Muscle of leg (tissue), 3 donors: ENCODE measurements at regions not wholly inside any gene's neighbourhood (a gene's known extent, or its start where the extent isn't known, plus 50 kb on each side); places are given as distances from the start of the nearest gene placed in this dataset.

ENCODE experiments used
- DNase-seq: peaks from one replicate; pipeline ENCODE4 v3.0.0; 2013
- H3K27ac ChIP-seq: one replicate; pipeline ENCODE4 v1.5.1; 2013; ENCODE audit warnings: mild to moderate bottlenecking, low read length, control low read depth
- H3K27me3 ChIP-seq: one replicate; pipeline ENCODE4 v1.6.1; 2013; ENCODE audit warnings: low read length; ENCODE audit not compliant: control insufficient read depth, insufficient read depth
- H3K36me3 ChIP-seq: one replicate; pipeline ENCODE4 v1.6.1; 2013; ENCODE audit warnings: low read length; ENCODE audit not compliant: control insufficient read depth, insufficient read depth
- H3K4me1 ChIP-seq: one replicate; pipeline ENCODE4 v1.6.1; 2013; ENCODE audit warnings: low read length; ENCODE audit not compliant: control insufficient read depth, insufficient read depth
- H3K4me3 ChIP-seq: one replicate; pipeline ENCODE4 v1.5.1; 2013; ENCODE audit warnings: low read length, control low read depth
- H3K9me3 ChIP-seq: replicated peaks from 2 replicates; pipeline ENCODE4 v1.6.1; 2013; ENCODE audit warnings: low read depth, low read length; ENCODE audit not compliant: control insufficient read depth
- WGBS: methylation state at CpG from one replicate; pipeline ENCODE4 v1.1.5; 2013; ENCODE audit warnings: missing lambda C conversion rate; ENCODE audit not compliant: insufficient coverage; 5-methylcytosine and 5-hydroxymethylcytosine counted together

DNA sequence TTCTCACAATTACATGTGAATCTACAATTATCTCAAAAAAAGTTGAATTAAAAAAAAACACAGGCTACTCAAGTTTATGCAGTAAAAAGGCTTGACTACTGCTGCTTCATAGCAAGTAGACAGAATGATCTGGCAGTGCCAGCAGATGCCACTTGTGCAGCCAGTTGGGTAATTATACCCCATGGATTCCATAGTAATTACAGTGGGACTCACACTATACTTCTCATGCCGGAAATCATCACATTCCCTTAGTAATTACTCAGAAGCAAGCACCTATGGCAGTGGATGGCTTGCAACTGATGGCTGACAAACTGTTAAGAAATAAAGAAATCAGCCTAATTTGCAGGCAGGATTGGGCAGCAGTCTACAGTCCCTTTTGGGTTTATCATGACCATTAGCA, 463.2 kb upstream of the KLF4 start:
- Histone ChIP-seq H3K36me3 (no peaks in the 10 kb centered on the region), H3K4me1 (no peaks in the 10 kb centered on the region), H3K9me3 (no peaks in the 10 kb centered on the region), H3K4me3 (no peak overlapping the region), H3K27me3 (no peaks in the 10 kb centered on the region), H3K27ac (no peak overlapping the region)
- WGBS, result no CpG with 5 or more reads among the region's 1 CpG
- DNase-seq, result no peak

DNA sequence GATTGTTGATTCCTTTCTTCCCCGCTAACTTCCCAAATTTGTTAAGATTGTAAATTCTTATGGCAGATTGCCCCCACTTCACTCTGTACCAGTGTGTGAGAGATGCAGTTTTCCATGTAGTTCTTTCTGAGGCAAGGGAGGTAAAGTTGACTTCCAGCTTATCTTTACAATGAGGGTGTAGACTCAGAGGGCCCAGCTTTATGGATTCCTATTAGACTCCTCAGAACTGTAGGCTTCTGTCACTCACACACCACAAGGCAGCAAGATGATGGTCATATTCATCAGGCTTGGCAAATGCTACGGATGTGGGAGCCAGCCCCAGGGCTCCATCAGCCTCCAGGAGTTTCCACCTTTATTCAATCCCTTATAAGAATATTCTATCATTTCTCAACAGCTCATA, 461.9 kb upstream of the KLF4 start:
- no peaks in the 10 kb centered on the region for H3K36me3 ChIP-seq
- H3K4me1 ChIP-seq, result no peaks in the 10 kb centered on the region
- DNase-seq, result no peak
- no peaks in the 10 kb centered on the region for H3K9me3 ChIP-seq
- WGBS, result no CpG with 5 or more reads among the region's 2 CpGs
- H3K27ac ChIP-seq, result no peak overlapping the region
- no peak overlapping the region for H3K4me3 ChIP-seq
- H3K27me3 ChIP-seq, result no peaks in the 10 kb centered on the region

DNA sequence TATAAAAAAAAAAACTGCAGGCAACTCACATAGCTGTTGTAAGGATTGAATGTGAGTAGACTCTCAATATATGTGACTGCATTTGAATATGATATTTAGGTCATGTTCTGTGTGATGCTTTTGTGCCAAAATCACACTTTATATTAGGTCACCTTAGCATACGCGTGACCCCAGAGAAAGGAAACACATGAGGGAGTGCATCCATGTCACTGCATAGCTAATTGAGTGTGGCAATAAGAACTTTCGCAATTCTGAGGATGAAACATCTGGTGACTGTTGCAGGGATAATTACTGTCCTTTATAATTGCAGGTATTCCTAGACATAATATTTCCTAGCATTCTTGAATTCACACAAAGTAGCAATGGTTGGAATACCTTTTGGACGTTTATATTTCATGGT, 459.5 kb upstream of the KLF4 start:
- no CpG with 5 or more reads among the region's 4 CpGs for WGBS
- H3K36me3 ChIP-seq, result no peaks in the 10 kb centered on the region

DNA sequence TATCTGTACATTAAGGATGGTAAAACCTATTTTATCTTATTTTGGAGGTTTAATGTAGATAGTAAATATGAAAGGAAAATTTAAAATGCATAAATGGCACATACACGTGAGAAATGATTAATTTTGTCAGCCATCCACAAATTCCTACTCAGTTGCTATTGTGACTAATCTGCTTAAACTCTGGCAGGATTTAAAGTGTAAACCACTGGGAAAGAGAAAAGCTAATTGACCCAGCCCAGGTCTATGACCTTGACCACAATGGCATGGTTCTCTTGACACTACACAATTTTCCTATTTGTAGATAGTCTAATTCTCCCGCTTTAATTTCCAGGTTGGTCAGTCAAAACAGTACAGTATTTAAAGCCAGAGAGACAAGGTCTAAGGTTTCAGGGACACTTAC, 459.0 kb upstream of the KLF4 start:
- H3K36me3 ChIP-seq, result no peaks in the 10 kb centered on the region
- H3K27me3 ChIP-seq, result no peaks in the 10 kb centered on the region
- no peaks in the 10 kb centered on the region for H3K4me1 ChIP-seq
- H3K27ac ChIP-seq, result no peak overlapping the region
- WGBS, result no CpG with 5 or more reads among the region's 2 CpGs
- H3K9me3 ChIP-seq, result no peaks in the 10 kb centered on the region
- no peak overlapping the region for H3K4me3 ChIP-seq
- DNase-seq, result no peak

More for the DNA sequence above, 459.5 kb upstream of the KLF4 start:
- no peaks in the 10 kb centered on the region for H3K27me3 ChIP-seq
- no peak overlapping the region for H3K27ac ChIP-seq
- DNase-seq, result no peak
- no peak overlapping the region for H3K4me3 ChIP-seq
- H3K4me1 ChIP-seq, result no peaks in the 10 kb centered on the region
- H3K9me3 ChIP-seq, result no peaks in the 10 kb centered on the region

DNA sequence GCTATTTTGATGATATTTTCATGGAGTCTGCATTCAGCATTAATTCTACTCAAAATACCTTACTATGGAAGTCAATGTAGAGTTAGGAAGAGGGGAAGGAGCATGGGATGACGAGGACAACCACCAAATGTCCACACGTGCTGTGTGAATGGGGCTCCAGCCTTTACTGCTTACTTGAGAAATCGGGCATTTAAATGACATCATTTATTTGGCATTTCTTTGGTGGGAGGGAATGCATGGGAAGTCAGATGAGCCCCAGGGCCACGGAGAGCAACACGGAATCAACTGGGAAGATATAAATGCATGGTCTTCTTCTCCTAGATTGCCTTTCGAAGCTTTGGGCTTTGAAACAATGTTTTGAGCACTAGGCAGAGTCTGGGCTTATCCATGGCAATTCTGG, 458.5 kb upstream of the KLF4 start:
- Histone ChIP-seq H3K4me3 (no peak overlapping the region), H3K4me1 (no peaks in the 10 kb centered on the region), H3K27me3 (no peaks in the 10 kb centered on the region), H3K27ac (no peak overlapping the region), H3K9me3 (no peaks in the 10 kb centered on the region), H3K36me3 (no peaks in the 10 kb centered on the region)
- no peak for DNase-seq
- 91% methylated on average over 5 of the region's 6 CpGs for WGBS

DNA sequence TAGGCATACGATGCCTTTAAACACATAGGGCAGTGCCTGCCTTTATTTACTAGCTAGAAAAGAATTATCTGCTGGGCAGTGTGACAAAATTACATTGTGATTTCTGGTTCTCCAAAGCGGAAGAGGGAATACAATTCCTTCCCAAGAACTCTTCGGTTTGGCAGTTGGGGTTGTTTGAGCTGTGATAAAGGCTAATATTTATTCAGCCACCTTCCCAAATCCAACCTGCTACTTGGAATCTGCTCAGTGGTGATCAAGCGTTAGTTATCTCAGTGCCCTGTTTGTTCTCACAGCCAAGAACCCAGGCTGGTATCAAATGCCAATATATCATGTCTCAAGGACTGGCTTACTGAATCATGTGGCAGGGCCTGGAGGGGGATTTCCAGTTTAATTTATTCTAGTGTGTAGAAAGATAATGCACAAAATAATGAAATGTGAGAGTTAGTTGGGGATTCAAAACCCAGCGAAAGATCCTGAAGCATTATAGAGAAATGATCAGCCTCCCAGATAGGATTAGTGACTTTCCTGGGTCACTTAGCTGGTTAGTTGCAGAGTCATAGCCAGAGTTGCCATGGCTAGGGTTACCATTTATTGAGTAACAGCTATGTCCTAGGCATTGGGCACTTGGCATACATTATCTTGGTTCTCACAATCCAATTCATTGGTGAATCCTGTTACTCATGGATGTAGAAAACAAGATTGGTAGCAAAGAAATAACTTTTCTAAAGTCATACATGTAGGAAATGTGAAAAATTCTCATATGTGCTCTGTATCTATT, 457.0 kb upstream of the KLF4 start:
- no peaks in the 10 kb centered on the region for H3K9me3 ChIP-seq
- no peak overlapping the region for H3K4me3 ChIP-seq
- H3K27ac ChIP-seq, result no peak overlapping the region
- H3K4me1 ChIP-seq, result no peaks in the 10 kb centered on the region
- DNase-seq, result no peak
- no peaks in the 10 kb centered on the region for H3K36me3 ChIP-seq
- no peaks in the 10 kb centered on the region for H3K27me3 ChIP-seq
- WGBS, result 100% methylated on average over 1 of the region's 5 CpGs

DNA sequence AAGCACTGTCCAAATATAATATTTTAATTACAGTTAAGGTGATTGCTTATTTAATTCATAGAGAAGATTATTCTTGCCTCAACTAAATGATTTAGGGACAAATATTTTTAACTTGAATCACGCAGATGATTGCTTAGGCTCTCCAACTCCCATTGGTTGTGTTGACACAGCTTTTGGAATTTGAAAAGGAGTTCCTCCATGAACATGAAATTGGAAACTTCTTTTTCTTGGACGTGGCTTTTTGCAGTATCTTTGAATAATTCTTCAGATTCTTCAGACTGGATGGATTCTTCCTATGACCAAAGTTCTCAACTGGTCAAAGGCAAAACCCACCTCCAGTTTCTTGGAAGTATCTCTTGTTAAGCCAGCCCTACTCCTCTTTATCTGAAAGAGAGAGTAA, 456.4 kb upstream of the KLF4 start:
- WGBS, result 80% methylated on average over 1 of the region's 2 CpGs
- H3K4me1 ChIP-seq, result no peaks in the 10 kb centered on the region
- H3K9me3 ChIP-seq, result no peaks in the 10 kb centered on the region
- H3K27me3 ChIP-seq, result no peaks in the 10 kb centered on the region
- H3K4me3 ChIP-seq, result no peak overlapping the region
- H3K27ac ChIP-seq, result no peak overlapping the region
- no peak for DNase-seq
- no peaks in the 10 kb centered on the region for H3K36me3 ChIP-seq

DNA sequence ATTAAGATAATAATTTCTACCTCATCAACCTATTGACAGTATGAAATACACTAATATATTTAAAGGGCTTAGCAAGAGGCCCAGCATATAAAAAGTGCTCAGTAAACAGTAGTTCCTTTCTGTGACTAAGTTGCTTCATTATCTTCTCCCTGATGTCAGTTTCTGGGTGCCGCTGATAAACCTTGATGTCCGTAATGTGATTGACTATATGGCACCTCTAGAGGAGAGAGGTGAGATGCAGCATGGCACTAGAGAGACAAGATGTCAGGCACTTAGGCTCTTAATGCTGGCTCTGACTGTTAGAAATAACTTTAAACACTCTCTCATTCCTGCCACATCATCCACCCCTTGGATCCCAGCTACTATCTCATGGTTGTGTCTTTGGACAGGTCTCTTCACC, 455.9 kb upstream of the KLF4 start:
- H3K4me1 ChIP-seq, result no peaks in the 10 kb centered on the region
- H3K27me3 ChIP-seq, result no peaks in the 10 kb centered on the region

DNA sequence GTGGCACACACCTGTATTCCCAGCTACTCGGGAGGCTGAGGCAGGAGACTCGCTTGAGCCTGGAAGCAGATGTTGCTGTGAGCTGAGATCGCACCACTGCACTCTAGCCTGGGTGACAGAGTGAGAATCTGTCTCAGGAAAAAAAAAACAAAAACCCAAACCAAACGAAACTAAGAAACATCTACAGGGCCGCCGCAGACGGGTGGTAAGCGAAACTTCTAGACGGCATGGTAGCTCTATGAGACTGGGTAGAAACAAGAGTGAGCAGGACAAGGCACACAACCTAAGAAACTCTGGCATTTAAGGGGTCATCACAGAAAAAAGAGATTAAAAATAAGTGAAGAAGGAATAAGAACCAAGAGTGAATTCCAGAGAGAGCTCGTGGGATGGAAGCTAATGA, 454.8 kb upstream of the KLF4 start:
- no peaks in the 10 kb centered on the region for H3K4me1 ChIP-seq
- 63% methylated on average over 2 of the region's 10 CpGs for WGBS
- no peak for DNase-seq

More for the DNA sequence above, 455.9 kb upstream of the KLF4 start:
- WGBS, result no CpG with 5 or more reads among the region's 2 CpGs
- H3K36me3 ChIP-seq, result no peaks in the 10 kb centered on the region
- H3K27ac ChIP-seq, result no peak overlapping the region
- DNase-seq, result no peak
- H3K9me3 ChIP-seq, result no peaks in the 10 kb centered on the region
- no peak overlapping the region for H3K4me3 ChIP-seq

DNA sequence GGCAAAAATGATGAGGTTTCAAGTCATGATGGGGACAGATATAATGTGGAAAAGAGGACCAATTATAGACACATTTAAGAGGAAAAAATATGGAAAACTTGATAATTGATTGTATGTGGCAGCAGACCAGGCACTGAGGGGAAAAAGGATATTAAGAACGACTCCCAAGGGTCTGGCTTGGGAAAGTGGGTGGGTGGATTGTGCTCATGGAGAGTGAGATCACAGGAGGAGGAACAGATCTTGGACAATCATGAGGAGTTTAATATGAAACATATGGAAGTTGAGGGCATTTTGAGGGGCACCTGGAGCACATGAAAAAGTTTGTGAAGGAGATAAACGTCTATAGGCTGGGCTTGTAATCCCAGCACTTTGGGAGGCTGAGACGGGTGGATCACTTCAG, 454.3 kb upstream of the KLF4 start:
- H3K4me1 ChIP-seq, result no peaks in the 10 kb centered on the region
- H3K36me3 ChIP-seq, result no peaks in the 10 kb centered on the region
- H3K27me3 ChIP-seq, result no peaks in the 10 kb centered on the region
- H3K27ac ChIP-seq, result no peak overlapping the region
- no peaks in the 10 kb centered on the region for H3K9me3 ChIP-seq
- DNase-seq, result no peak
- no peak overlapping the region for H3K4me3 ChIP-seq
- WGBS, result 68% methylated on average over 2 of the region's 3 CpGs

More for the DNA sequence above, 454.8 kb upstream of the KLF4 start:
- no peaks in the 10 kb centered on the region for H3K9me3 ChIP-seq
- H3K27ac ChIP-seq, result no peak overlapping the region
- H3K36me3 ChIP-seq, result no peaks in the 10 kb centered on the region
- H3K27me3 ChIP-seq, result no peaks in the 10 kb centered on the region
- H3K4me3 ChIP-seq, result no peak overlapping the region

DNA sequence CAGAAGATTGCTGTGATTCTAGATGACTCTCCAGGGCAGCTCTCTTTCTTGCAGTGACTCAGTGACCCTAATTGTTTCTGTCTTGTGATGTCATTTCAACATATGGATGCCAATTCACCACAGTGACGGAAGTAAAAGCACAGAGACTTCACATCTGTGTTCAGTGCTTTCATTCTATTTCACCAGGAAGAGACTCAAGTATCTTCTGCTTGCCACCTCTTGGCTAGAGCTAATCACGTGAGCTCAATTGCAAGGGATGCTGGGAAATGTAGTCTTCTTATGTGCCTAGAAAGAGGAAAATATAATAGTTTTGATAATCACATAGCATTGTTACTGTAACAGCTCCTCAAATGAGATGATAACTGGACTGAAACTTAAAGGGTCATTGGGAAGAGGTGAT, 453.3 kb upstream of the KLF4 start:
- no peak overlapping the region for H3K27ac ChIP-seq
- no peak for DNase-seq
- H3K4me3 ChIP-seq, result no peak overlapping the region
- 100% methylated on average over 1 of the region's 2 CpGs for WGBS
- no peaks in the 10 kb centered on the region for H3K4me1 ChIP-seq
- no peaks in the 10 kb centered on the region for H3K9me3 ChIP-seq
- no peaks in the 10 kb centered on the region for H3K36me3 ChIP-seq
- H3K27me3 ChIP-seq, result no peaks in the 10 kb centered on the region
